SK-N-SH (cell line): ENCODE measurements at regions not wholly inside any gene's neighbourhood (a gene's known extent, or its start where the extent isn't known, plus 50 kb on each side); places are given as distances from the start of the nearest gene placed in this dataset.

Experiments
- CHD2 ChIP-seq: fragments of 150-350 bp; IDR thresholded peaks from 2 replicates; pipeline ENCODE4 v1.6.1; 2018; ENCODE audit warnings: low read length; ENCODE audit not compliant: partially characterized antibody
- CTCF ChIP-seq: fragments of 200-600 bp; sonication (generic); IDR thresholded peaks from 2 replicates; pipeline ENCODE4 v1.6.1; 2017; ENCODE audit warnings: antibody characterized with exemption, mild to moderate bottlenecking, moderate library complexity
- MAX ChIP-seq: IDR thresholded peaks from 2 replicates; pipeline ENCODE4 v1.4.0; 2012; ENCODE audit warnings: low read depth
- NRF1 ChIP-seq: IDR thresholded peaks from 2 replicates; pipeline ENCODE4 v1.6.1; 2012; ENCODE audit warnings: low read depth, mild to moderate bottlenecking, low read length
- RAD21 ChIP-seq: IDR thresholded peaks from 2 replicates; pipeline ENCODE4 v1.6.1; 2012; ENCODE audit warnings: mild to moderate bottlenecking, low read length
- REST ChIP-seq: IDR thresholded peaks from 2 replicates; pipeline ENCODE4 v1.6.1; 2012; ENCODE audit warnings: mild to moderate bottlenecking, low read depth, low read length, moderate library complexity
- RFX5 ChIP-seq: IDR thresholded peaks from 2 replicates; pipeline ENCODE4 v1.6.1; 2012; ENCODE audit warnings: mild to moderate bottlenecking, improper control_type of control experiment, low read length

GRCh38 chr18:72207280-72207679 lies 336.9 kb downstream of the CBLN2 start:
- no peak for TF ChIP-seq MAX
- no peak for TF ChIP-seq CTCF
- no peak for TF ChIP-seq RAD21
- TF ChIP-seq CHD2 = no peak
- no peak for TF ChIP-seq RFX5
- TF ChIP-seq NRF1 = no peak
- no peak for TF ChIP-seq REST
